Colonic mucosa (tissue), 4 donors: ENCODE measurements at regions not wholly inside any gene's neighbourhood (a gene's known extent, or its start where the extent isn't known, plus 50 kb on each side); places are given as distances from the start of the nearest gene placed in this dataset.

Experiments
- DNase-seq: peaks from one replicate; pipeline ENCODE4 v3.0.0-alpha.2; 2020
- H3K27ac ChIP-seq: fragments of 200-600 bp; one replicate; pipeline ENCODE4 v1.8.0; 2021
- H3K27me3 ChIP-seq: fragments of 200-600 bp; one replicate; pipeline ENCODE4 v1.8.0; 2021
- H3K36me3 ChIP-seq: fragments of 200-600 bp; one replicate; pipeline ENCODE4 v1.8.0; 2021
- H3K4me1 ChIP-seq: fragments of 200-600 bp; one replicate; pipeline ENCODE4 v1.8.0; 2021; ENCODE audit warnings: mild to moderate bottlenecking
- H3K4me3 ChIP-seq: fragments of 200-600 bp; one replicate; pipeline ENCODE4 v1.8.0; 2021
- H3K9ac ChIP-seq, 2 donors: one replicate each; pipeline ENCODE4 v1.7.0; 2013; ENCODE audit warnings: control low read depth in 2 of 2, low read depth in 2 of 2, low read length in 2 of 2
- H3K9me3 ChIP-seq: fragments of 200-600 bp; one replicate; pipeline ENCODE4 v1.8.0; 2021
- intact Hi-C: fragments of 100-400 bp; cut with DNase I; formaldehyde crosslinking; loops from one replicate; pipeline ENCODE4 v1.14.1; 2022
- TF ChIP-seq, protein P1 (sequence below): fragments of 200-600 bp; IDR thresholded peaks from one replicate; pipeline ENCODE4 v1.8.0; 2022; ENCODE audit warnings: antibody characterized with exemption, mild to moderate bottlenecking
- donor health status: healthy.
- donor health status: DM: no; HTN: no; CAD: no.
- donor health status: DM: no; HTN: no; CAD: no.

DNA sequence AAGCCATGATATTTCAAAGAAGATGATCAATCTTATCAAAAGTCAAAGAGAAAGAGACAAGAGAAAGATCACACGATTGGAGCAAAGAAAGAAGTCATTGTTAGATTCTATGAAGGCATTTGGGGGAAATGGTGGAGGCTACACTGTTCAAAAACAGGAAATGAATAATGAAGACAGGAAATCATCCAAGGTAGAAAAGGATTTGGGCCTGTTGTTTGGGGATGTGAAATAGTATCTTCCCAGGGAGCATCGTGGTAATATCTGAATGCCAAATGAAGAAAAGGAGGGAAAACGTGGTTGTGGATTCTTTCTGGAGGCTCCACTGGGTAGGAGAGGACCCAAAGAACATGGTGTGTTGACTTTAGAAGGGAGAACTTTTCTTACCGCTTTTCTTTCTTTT is 482.4 kb downstream of the NLGN4X start:
- intact Hi-C loops, result no loop called here
- no peaks in the 10 kb centered on the region for H3K27me3 ChIP-seq
- H3K27ac ChIP-seq, result no peak overlapping the region
- no peaks in the 10 kb centered on the region for H3K4me1 ChIP-seq
- no peaks in the 10 kb centered on the region for H3K9me3 ChIP-seq
- H3K36me3 ChIP-seq, result no peaks in the 10 kb centered on the region
- no peak overlapping the region for H3K4me3 ChIP-seq
- no peak overlapping the region for H3K9ac ChIP-seq
- TF ChIP-seq, protein P1, sequence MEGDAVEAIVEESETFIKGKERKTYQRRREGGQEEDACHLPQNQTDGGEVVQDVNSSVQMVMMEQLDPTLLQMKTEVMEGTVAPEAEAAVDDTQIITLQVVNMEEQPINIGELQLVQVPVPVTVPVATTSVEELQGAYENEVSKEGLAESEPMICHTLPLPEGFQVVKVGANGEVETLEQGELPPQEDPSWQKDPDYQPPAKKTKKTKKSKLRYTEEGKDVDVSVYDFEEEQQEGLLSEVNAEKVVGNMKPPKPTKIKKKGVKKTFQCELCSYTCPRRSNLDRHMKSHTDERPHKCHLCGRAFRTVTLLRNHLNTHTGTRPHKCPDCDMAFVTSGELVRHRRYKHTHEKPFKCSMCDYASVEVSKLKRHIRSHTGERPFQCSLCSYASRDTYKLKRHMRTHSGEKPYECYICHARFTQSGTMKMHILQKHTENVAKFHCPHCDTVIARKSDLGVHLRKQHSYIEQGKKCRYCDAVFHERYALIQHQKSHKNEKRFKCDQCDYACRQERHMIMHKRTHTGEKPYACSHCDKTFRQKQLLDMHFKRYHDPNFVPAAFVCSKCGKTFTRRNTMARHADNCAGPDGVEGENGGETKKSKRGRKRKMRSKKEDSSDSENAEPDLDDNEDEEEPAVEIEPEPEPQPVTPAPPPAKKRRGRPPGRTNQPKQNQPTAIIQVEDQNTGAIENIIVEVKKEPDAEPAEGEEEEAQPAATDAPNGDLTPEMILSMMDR, result no peak
- DNase-seq, result no peak

DNA sequence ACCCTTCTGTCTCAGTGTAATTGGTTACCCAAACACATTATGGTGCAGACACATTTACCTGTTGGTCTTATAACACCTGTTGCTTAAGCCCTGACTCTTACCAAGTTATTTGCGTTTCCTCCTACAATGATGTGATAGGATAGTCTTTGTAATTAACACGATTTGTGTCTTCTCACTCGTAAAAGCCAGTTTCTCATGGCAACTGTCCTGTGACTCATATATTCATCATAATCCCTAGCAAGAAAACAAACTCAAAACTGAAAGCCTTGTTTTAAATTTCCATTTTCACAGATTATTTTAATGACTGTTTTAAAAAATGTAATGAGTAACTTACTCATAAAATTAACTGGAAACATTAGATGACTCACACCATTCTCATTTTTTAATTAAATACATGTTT is 495.2 kb downstream of the NLGN4X start:
- H3K27ac ChIP-seq, result no peak overlapping the region
- no peaks in the 10 kb centered on the region for H3K4me1 ChIP-seq
- H3K36me3 ChIP-seq, result no peaks in the 10 kb centered on the region
- H3K27me3 ChIP-seq, result no peaks in the 10 kb centered on the region
- no peak overlapping the region for H3K9ac ChIP-seq
- no peak overlapping the region for H3K4me3 ChIP-seq
- TF ChIP-seq, protein P1, result no peak
- DNase-seq, result no peak
- H3K9me3 ChIP-seq, result no peaks in the 10 kb centered on the region
- intact Hi-C loops, result no loop called here

DNA sequence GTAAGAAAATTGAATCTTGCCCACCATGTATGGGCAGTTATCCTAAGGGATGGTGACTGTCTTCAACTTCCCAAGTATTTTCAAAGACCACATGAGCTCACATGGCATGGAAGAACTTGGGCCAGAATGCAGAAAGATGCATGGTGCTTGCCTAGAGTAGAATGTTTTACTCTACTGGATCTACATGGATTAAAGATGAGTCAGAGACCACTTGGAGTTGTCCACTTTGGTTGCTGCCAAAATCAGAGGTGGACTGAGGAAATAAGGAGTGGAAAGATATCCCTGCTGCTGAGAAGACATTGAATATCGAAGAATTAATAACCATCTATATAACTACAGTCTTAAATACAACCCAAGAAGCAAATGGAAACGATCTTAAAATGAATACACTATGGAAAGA is 498.1 kb downstream of the NLGN4X start:
- no peak for DNase-seq
- intact Hi-C loops, result no loop called here
- Histone ChIP-seq H3K4me3 (no peak overlapping the region), H3K27me3 (no peaks in the 10 kb centered on the region), H3K9ac (no peak overlapping the region), H3K4me1 (no peaks in the 10 kb centered on the region), H3K27ac (no peak overlapping the region), H3K9me3 (no peaks in the 10 kb centered on the region), H3K36me3 (no peaks in the 10 kb centered on the region)
- TF ChIP-seq, protein P1, result no peak

DNA sequence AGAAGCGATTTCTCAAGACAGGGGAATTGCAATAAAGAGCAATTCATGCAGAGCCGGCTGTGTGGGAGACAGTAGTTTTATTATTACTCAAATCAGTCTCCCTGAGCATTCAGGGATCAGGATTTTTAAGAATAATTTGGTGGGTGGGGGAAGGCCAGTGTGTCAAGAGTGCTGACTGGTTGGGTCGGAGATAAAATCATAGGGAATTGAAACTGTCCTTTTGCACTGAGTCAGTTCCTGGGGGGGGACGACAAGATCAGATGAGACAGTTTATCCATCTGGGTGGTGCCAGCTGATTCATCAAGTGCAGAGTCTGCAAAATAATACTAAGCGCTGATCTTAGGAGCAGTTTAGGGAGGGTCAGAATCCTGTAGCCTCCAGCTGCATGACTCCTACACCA is 502.4 kb downstream of the NLGN4X start:
- intact Hi-C loops, result no loop called here
- Histone ChIP-seq H3K4me3 (no peak overlapping the region), H3K27ac (no peak overlapping the region), H3K27me3 (no peaks in the 10 kb centered on the region), H3K9me3 (no peaks in the 10 kb centered on the region), H3K9ac (no peak overlapping the region), H3K4me1 (no peaks in the 10 kb centered on the region), H3K36me3 (no peaks in the 10 kb centered on the region)
- no peak for DNase-seq
- TF ChIP-seq, protein P1, result no peak

DNA sequence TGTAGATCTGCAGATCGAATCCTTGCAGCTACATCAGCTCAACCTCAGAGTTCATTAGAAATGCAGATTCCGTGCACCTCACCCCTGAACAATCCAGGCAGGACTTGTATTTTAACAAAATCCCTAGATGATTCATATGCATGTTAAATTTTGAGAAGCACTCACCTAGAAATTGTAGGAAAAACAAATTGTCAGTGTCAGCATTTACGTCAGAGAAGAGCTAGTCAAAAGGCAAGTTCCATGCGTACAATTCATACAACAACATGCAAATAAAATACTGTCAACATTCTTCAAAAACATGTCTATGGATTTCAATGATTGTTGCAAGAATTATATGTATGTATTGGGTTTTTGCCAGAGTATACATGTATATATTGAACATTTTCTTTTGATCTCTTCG is 504.5 kb downstream of the NLGN4X start:
- Histone ChIP-seq H3K9me3 (no peaks in the 10 kb centered on the region), H3K27me3 (no peaks in the 10 kb centered on the region), H3K36me3 (no peaks in the 10 kb centered on the region), H3K4me1 (no peaks in the 10 kb centered on the region), H3K27ac (no peak overlapping the region), H3K9ac (no peak overlapping the region), H3K4me3 (no peak overlapping the region)
- intact Hi-C loops, result no loop called here
- TF ChIP-seq, protein P1, result no peak
- DNase-seq, result no peak

DNA sequence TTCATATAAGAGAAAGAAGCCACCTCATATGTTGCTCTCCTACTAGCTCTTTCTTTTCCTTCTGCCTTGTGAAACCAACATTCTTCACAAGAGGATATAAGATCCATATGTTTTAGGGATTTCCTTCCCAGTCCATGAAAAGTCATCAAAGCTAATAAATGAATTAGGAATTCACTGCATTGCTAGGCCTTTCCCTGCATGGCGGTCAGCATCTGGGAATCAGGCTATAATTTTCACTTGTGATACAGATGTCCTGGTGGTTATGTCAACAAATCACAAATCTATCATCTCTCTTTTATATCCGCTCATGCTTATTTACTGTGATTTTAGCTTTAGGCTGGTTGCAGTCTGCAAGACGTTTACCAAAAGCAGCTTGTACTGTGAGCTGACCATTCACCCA is 510.0 kb downstream of the NLGN4X start:
- no peaks in the 10 kb centered on the region for H3K9me3 ChIP-seq
- no peaks in the 10 kb centered on the region for H3K27me3 ChIP-seq
- H3K4me3 ChIP-seq, result no peak overlapping the region
- no peak for DNase-seq
- no peak overlapping the region for H3K27ac ChIP-seq
- intact Hi-C loops, result no loop called here
- no peaks in the 10 kb centered on the region for H3K4me1 ChIP-seq
- H3K36me3 ChIP-seq, result no peaks in the 10 kb centered on the region
- H3K9ac ChIP-seq, result no peak overlapping the region
- TF ChIP-seq, protein P1, result no peak
